Skin of body (tissue), 1 donor: ENCODE measurements at regions not wholly inside any gene's neighbourhood (a gene's known extent, or its start where the extent isn't known, plus 50 kb on each side); places are given as distances from the start of the nearest gene placed in this dataset.
A peak's percentile ranks its signal among the peaks of the same experiment; 100 is the strongest.
"Not testable (repeated sequence)": the region's sequence is repeated elsewhere in the genome, so short reads cannot be mapped to it uniquely, and the experiment has no call there.

Source experiments
- DNase-seq: peaks from one replicate; lab custom pipeline; 2025; lab: John Stamatoyannopoulos, UW

GRCh38 chr3:164927728-164928127 is 150.6 kb downstream of the SI start:
- DNase-seq: no peak

- DNase-seq: no peak
These were observed 159.4 kb downstream of the SI start for GRCh38 chr3:164918905-164919304.

- no peak for DNase-seq
These were observed 165.4 kb downstream of the SI start for GRCh38 chr3:164912916-164913315.

GRCh38 chr3:164903820-164904451 is 174.4 kb downstream of the SI start:
- no peak for DNase-seq

GRCh38 chr3:164897342-164897741 is 181.0 kb downstream of the SI start:
- no peak for DNase-seq

GRCh38 chr3:164890061-164890460 is 188.2 kb downstream of the SI start:
- no peak for DNase-seq

- no peak for DNase-seq
These were observed 195.1 kb downstream of the SI start for GRCh38 chr3:164883171-164883570.

- DNase-seq: no peak
These were observed 199.1 kb downstream of the SI start for GRCh38 chr3:164879201-164879600.

GRCh38 chr3:164864454-164864853 is 213.8 kb downstream of the SI start:
- no peak for DNase-seq

- DNase-seq: no peak
These were observed 225.4 kb downstream of the SI start for GRCh38 chr3:164852866-164853265.

GRCh38 chr3:164851905-164852304 is 226.4 kb downstream of the SI start:
- DNase-seq: no peak

GRCh38 chr3:164851204-164851603 is 227.1 kb downstream of the SI start:
- DNase-seq: no peak

- no peak for DNase-seq
These were observed 229.4 kb downstream of the SI start for GRCh38 chr3:164848923-164849322.

- DNase-seq: no peak
These were observed 232.6 kb downstream of the SI start for GRCh38 chr3:164845739-164846138.

GRCh38 chr3:164832216-164832615 is 246.1 kb downstream of the SI start:
- no peak for DNase-seq

- no peak for DNase-seq
These were observed 260.0 kb downstream of the SI start for GRCh38 chr3:164818318-164818717.

- no peak for DNase-seq
These were observed 264.2 kb downstream of the SI start for GRCh38 chr3:164814106-164814505.

- no peak for DNase-seq
These were observed 266.3 kb downstream of the SI start for GRCh38 chr3:164812042-164812441.

GRCh38 chr3:164806188-164806587 is 272.1 kb downstream of the SI start:
- DNase-seq: no peak

- DNase-seq: no peak
These were observed 284.2 kb downstream of the SI start for GRCh38 chr3:164794099-164794498.

- peak; percentile 59 for DNase-seq
These were observed 287.0 kb downstream of the SI start for GRCh38 chr3:164791263-164791662.

- DNase-seq: not testable (repeated sequence)
These were observed 293.9 kb downstream of the SI start for GRCh38 chr3:164784407-164784806.

- DNase-seq: no peak
These were observed 296.5 kb downstream of the SI start for GRCh38 chr3:164781755-164782154.

- DNase-seq: no peak
These were observed 298.5 kb downstream of the SI start for GRCh38 chr3:164779816-164780215.
